HG03108 (cell line): ENCODE measurements at regions not wholly inside any gene's neighbourhood (a gene's known extent, or its start where the extent isn't known, plus 50 kb on each side); places are given as distances from the start of the nearest gene placed in this dataset.

Experiments used
- ATAC-seq: cut with Tn5 transposase; IDR thresholded peaks from one replicate; pipeline ENCODE4 v1.9.1; 2021; ENCODE audit warnings: moderate library complexity; ENCODE audit not compliant: unreplicated experiment

GRCh38 chr4:175871774-175872405 lies 59.8 kb upstream of the GPM6A start:
- ATAC-seq = no peak

GRCh38 chr4:175873707-175874106 lies 61.6 kb upstream of the GPM6A start:
- ATAC-seq = no peak

- ATAC-seq = no peak
Measured at GRCh38 chr4:175874306-175874705, 62.2 kb upstream of the GPM6A start.

GRCh38 chr4:175875993-175876771 lies 64.1 kb upstream of the GPM6A start:
- ATAC-seq = no peak

GRCh38 chr4:175882891-175883290 lies 70.8 kb upstream of the GPM6A start:
- ATAC-seq = no peak

GRCh38 chr4:175884048-175884447 lies 72.0 kb upstream of the GPM6A start:
- no peak for ATAC-seq

- ATAC-seq = no peak
Measured at GRCh38 chr4:175891231-175891630, 79.2 kb upstream of the GPM6A start.

- ATAC-seq = no peak
Measured at GRCh38 chr4:175891851-175892250, 79.8 kb upstream of the GPM6A start.

- ATAC-seq = no peak
Measured at GRCh38 chr4:175905925-175906324, 93.9 kb upstream of the GPM6A start.

GRCh38 chr4:175906384-175906783 lies 94.3 kb upstream of the GPM6A start:
- ATAC-seq = no peak

GRCh38 chr4:175910700-175911099 lies 98.6 kb upstream of the GPM6A start:
- no peak for ATAC-seq

GRCh38 chr4:175916626-175917351 lies 104.7 kb upstream of the GPM6A start:
- no peak for ATAC-seq

- ATAC-seq = no peak
Measured at GRCh38 chr4:175927121-175927520, 115.1 kb upstream of the GPM6A start.

- no peak for ATAC-seq
Measured at GRCh38 chr4:175929441-175929840, 117.4 kb upstream of the GPM6A start.

- no peak for ATAC-seq
Measured at GRCh38 chr4:175929932-175930331, 117.9 kb upstream of the GPM6A start.

GRCh38 chr4:175930471-175930870 lies 118.4 kb upstream of the GPM6A start:
- ATAC-seq = no peak

GRCh38 chr4:175932116-175932515 lies 120.1 kb upstream of the GPM6A start:
- ATAC-seq = no peak

GRCh38 chr4:175934506-175934905 lies 122.4 kb upstream of the GPM6A start:
- ATAC-seq = no peak

- ATAC-seq = no peak
Measured at GRCh38 chr4:175935016-175935661, 123.1 kb upstream of the GPM6A start.

- ATAC-seq = no peak
Measured at GRCh38 chr4:175944126-175944910, 121.3 kb upstream of the WDR17 start.
